SK-N-MC (cell line): ENCODE measurements at regions not wholly inside any gene's neighbourhood (a gene's known extent, or its start where the extent isn't known, plus 50 kb on each side); places are given as distances from the start of the nearest gene placed in this dataset.
"Not testable (repeated sequence)": the region's sequence is repeated elsewhere in the genome, so short reads cannot be mapped to it uniquely, and the experiment has no call there.

Experiments used
- DNase-seq: peaks from one replicate; pipeline ENCODE4 v3.0.0-alpha.2; 2011; ENCODE audit warnings: low read depth, low spot score
- H3K27ac ChIP-seq: fragments of 200-600 bp; sonication (generic); 2 replicates; pipeline ENCODE4 v1.5.1; 2016; ENCODE audit warnings: mixed run types
- H3K36me3 ChIP-seq: fragments of 200-600 bp; sonication (generic); 2 replicates; pipeline ENCODE4 v1.6.1; 2017; ENCODE audit warnings: antibody characterized with exemption, low read length, mixed read lengths; ENCODE audit not compliant: insufficient read depth
- H3K4me3 ChIP-seq: fragments of 200-600 bp; sonication (generic); 2 replicates; pipeline ENCODE4 v1.5.1; 2016
- H3K9ac ChIP-seq: fragments of 200-600 bp; sonication (generic); 2 replicates; pipeline ENCODE4 v1.8.0; 2017; ENCODE audit warnings: mixed run types, mixed read lengths; ENCODE audit not compliant: insufficient read length
- H3K9me3 ChIP-seq: fragments of 200-600 bp; sonication (generic); 2 replicates; pipeline ENCODE4 v1.6.1; 2017; ENCODE audit warnings: low read depth, mild to moderate bottlenecking, antibody characterized with exemption, low read length, moderate library complexity, mixed read lengths
- EZH2 ChIP-seq: fragments of 200-600 bp; sonication (generic); IDR thresholded peaks from one replicate; pipeline ENCODE4 v1.6.1; 2017; ENCODE audit warnings: antibody characterized with exemption
- FOXP2 ChIP-seq: optimal IDR thresholded peaks from 2 replicates; pipeline ENCODE3; 2011; ENCODE audit warnings: mild to moderate bottlenecking, moderate library complexity; ENCODE audit not compliant: insufficient read depth; ENCODE audit errors: extremely low read length, control extremely low read depth
- POLR2AphosphoS5 ChIP-seq: IDR thresholded peaks from 2 replicates; pipeline ENCODE4 v1.6.1; 2012; ENCODE audit warnings: mild to moderate bottlenecking, low read depth, low read length, borderline replicate concordance

DNA sequence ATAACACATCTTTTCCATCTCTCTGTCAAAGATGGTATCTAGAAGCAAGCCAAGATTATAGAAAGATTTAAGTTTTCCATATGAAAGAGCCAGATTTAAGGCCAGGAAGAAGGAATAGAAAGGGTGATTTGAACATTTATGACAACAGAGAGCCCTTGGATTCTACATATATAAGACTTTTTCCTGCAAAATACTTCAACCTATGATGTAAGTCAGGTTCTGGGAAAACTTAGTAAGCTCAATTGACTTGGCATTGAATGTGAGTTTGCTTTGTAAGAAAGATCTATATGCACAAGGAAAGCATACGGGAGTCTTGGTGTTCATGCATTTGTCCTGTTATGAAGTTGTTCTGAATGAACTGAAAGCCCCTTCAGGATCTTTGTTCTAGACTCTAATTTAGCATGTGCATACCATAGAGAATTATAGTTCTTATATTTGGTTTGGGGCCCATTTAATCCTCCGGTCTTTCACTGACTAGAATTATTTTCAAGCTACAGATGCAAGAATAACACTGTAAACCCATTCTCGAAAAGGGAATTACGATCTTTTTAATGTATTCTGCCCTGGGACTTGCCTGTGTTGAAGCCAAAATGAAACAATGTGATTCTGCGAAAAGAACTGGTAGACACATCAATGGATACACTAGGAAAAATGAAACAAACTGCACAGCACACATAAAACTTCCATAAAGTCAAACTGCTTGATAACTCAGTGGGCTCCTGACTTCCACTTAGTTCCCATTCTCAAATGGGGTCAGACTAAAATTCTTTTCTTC is 152.8 kb downstream of the DISP1 start:
- Histone ChIP-seq H3K4me3 (no peak overlapping the region), H3K36me3 (no peaks in the 10 kb centered on the region), H3K27ac (no peak overlapping the region), H3K9me3 (no peaks in the 10 kb centered on the region), H3K9ac (no peak overlapping the region)
- DNase-seq: no peak
- TF ChIP-seq FOXP2 (no peak), EZH2 (no peak), POLR2AphosphoS5 (no peak)

DNA sequence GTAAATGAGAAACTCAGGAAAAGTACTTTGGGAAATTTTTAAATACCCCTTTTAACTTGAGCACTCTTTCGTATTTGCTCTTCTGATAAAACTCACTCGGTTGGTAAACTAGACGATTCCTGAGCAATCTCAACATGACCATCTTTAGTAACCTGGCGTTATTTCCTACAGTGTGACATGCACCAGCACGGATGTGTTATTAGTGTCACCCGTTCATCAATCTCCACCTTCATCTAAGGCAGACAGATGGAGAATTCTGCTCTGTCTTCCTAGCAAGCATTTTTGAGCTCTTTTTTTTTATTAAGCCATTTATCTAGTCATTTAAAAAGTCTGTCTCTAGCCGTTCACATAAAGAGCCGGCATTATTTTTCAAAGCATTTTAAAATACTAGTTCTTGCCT is 155.2 kb downstream of the DISP1 start:
- Histone ChIP-seq H3K9ac (no peak overlapping the region), H3K36me3 (no peaks in the 10 kb centered on the region), H3K9me3 (no peaks in the 10 kb centered on the region), H3K27ac (no peak overlapping the region), H3K4me3 (no peak overlapping the region)
- TF ChIP-seq POLR2AphosphoS5 (no peak), EZH2 (no peak), FOXP2 (no peak)
- DNase-seq: no peak

DNA sequence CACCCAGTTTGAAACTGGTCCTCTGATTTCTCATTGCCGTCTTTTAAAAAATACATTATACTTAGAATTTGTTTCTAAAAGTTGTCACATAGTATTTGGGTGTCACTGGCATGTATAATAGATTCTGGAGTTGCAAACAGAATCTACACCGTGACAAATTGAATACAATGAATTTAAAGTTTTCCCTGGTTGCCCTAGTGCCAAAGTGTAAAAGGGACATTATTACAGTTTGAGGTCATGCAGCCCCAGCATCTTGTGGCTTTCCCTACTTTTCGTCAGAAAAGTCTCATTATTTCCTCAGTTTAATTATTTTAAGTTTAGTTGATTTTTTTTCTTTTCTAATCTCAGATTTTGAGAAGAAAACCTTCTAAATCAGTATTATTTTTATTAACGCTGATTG is 155.9 kb downstream of the DISP1 start:
- TF ChIP-seq FOXP2: no peak
- TF ChIP-seq POLR2AphosphoS5: no peak
- no peak for TF ChIP-seq EZH2
- H3K4me3 ChIP-seq: peak overlapping the region; percentile 17; the same call in 1 of the 2 replicates
- H3K9me3 ChIP-seq: no peaks in the 10 kb centered on the region
- no peak overlapping the region for H3K9ac ChIP-seq
- H3K36me3 ChIP-seq: no peaks in the 10 kb centered on the region
- H3K27ac ChIP-seq: no peak overlapping the region
- no peak for DNase-seq

DNA sequence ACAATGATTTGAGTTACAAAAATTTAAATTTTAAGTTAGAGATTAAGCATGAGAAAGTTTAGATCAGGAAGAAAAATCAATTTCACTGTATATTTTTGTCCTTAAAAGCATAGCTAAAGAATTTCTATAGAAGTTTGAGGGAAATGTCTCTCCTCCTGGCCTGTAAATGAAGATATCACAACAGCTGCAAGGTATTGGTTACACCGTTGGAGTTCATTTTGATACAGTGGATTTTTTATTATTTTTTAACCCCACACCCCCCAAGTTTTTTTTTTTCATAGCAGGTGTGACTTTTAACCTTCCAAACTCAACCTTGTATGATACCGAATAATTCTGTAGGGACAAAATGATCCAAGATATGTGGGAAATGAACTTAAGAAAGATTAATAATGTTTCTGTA is 156.3 kb downstream of the DISP1 start:
- H3K9me3 ChIP-seq: no peaks in the 10 kb centered on the region
- H3K27ac ChIP-seq: no peak overlapping the region
- no peaks in the 10 kb centered on the region for H3K36me3 ChIP-seq
- DNase-seq: no peak
- no peak overlapping the region for H3K4me3 ChIP-seq
- H3K9ac ChIP-seq: no peak overlapping the region
- TF ChIP-seq EZH2: no peak
- no peak for TF ChIP-seq FOXP2
- no peak for TF ChIP-seq POLR2AphosphoS5

DNA sequence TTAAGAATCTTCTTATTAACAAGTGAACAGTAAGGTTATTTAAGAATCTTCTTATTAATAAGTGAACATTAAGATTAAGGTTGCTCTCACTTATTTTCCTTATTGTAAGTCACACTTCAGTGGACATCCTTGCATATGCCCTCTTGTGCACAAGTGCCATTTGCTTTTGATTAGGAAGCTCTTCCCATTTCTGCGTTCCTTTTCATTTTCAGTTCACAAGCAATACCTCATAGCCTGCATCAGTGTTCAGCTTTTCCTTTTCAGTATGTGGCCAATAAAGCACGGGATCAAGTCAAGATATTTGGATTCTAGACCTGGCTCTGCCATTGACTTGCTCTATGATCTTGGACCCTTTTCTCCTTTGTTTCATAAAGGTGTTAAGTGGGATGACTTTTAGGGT is 158.7 kb downstream of the DISP1 start:
- Histone ChIP-seq H3K9ac (no peak overlapping the region), H3K9me3 (no peaks in the 10 kb centered on the region), H3K4me3 (no peak overlapping the region), H3K27ac (no peak overlapping the region), H3K36me3 (no peaks in the 10 kb centered on the region)
- TF ChIP-seq EZH2 (no peak), POLR2AphosphoS5 (no peak), FOXP2 (no peak)
- DNase-seq: no peak

DNA sequence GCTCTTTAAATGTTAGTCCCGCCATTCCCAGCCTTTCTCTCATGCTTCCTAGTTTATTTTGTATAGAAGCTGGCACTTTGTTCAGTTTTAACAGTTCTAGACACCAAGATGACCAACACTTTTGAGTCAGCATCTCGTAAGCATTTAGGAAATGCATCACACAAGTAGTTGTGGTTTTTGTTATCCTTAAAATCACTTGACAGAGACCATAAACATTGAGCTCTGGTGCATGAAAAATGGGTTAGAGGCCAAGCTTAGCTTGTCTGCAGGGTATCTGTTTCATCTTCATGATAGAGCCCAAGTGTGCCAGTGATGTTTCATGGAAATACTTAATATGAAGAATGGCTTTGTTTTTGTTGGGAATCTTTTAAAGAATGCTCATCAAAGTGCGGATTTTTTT is 159.7 kb downstream of the DISP1 start:
- Histone ChIP-seq H3K36me3 (no peaks in the 10 kb centered on the region), H3K9ac (no peak overlapping the region), H3K27ac (no peak overlapping the region), H3K9me3 (no peaks in the 10 kb centered on the region), H3K4me3 (no peak overlapping the region)
- DNase-seq: no peak
- TF ChIP-seq EZH2 (no peak), POLR2AphosphoS5 (no peak), FOXP2 (no peak)

DNA sequence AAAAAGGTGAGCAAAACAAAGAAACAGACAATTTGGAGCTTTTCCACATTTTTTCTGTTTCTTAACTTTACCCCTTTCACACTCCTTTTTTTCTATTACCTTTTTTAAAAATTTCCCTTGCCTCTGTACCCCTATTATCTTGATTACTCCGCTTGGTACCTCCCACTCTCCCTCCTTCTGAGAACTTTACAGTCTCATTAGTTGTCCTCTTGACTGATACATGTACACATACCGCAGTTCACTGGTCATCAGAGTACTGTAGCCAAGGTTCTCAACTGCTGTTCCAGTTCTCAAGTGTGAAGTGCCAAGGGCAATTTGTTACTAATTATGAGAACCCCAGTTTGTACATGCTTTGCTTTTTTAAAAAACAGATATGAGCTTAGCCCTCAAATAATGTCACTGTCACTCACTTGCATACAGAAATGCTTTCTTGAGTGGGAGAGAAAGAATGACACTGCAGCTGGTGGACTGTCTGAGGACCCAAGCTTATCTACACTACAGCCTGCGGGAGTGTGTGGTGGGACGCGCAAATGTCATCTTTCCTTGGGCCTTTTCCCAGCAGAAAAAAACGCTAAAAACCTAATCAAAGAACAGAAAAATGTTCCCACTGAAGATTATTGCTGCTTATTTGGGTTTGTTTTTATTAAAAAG is 160.8 kb downstream of the DISP1 start:
- DNase-seq: no peak
- Histone ChIP-seq H3K27ac (no peak overlapping the region), H3K9ac (no peak overlapping the region), H3K9me3 (no peaks in the 10 kb centered on the region), H3K4me3 (no peak overlapping the region), H3K36me3 (no peaks in the 10 kb centered on the region)
- TF ChIP-seq EZH2 (no peak), FOXP2 (no peak), POLR2AphosphoS5 (no peak)

DNA sequence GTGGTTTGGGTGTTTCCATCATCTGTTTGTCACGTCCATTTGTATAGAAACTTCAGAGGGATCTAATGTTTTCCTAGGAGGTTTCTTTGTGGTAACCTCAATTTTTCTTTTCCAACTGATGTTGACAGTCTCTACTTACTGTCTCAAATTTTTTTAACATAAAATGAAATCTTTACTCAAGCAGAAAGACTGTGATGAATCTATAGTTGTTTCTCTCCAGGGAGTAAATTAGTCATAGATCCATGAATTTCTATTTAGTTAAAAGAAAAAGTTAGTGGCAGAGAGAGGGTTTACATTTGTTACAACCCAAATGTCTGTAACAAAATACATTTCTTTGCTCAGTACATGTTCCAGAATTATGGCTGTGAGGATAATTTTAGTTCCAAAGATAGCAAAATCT is 161.6 kb downstream of the DISP1 start:
- DNase-seq: no peak
- H3K4me3 ChIP-seq: no peak overlapping the region
- H3K27ac ChIP-seq: no peak overlapping the region
- H3K36me3 ChIP-seq: no peaks in the 10 kb centered on the region
- no peak for TF ChIP-seq POLR2AphosphoS5
- TF ChIP-seq FOXP2: no peak
- no peak for TF ChIP-seq EZH2
- no peaks in the 10 kb centered on the region for H3K9me3 ChIP-seq
- no peak overlapping the region for H3K9ac ChIP-seq

DNA sequence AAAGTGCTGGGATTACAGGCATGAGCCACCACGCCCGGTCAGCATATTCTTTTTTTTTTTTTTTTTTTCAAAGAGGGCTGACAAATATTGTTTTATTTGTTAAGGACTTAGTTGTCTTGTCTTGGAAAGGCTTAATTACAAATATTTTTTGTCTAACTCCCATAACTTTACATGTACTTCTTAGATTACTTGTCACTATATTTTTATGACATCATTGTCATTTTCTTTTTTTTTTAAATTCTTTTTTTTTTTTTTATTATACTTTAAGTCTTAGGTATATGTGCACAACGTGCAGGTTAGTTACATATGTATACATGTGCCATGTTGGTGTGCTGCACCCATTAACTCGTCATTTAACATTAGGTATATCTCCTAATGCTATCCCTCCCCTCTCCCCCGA is 162.5 kb downstream of the DISP1 start:
- not testable (repeated sequence) for H3K4me3 ChIP-seq, H3K36me3 ChIP-seq, DNase-seq, H3K9ac ChIP-seq, H3K27ac ChIP-seq, H3K9me3 ChIP-seq
